ENCODE measurements at regions not wholly inside any gene's neighbourhood (a gene's known extent, or its start where the extent isn't known, plus 50 kb on each side); places are given as distances from the start of the nearest gene placed in this dataset.

DNA sequence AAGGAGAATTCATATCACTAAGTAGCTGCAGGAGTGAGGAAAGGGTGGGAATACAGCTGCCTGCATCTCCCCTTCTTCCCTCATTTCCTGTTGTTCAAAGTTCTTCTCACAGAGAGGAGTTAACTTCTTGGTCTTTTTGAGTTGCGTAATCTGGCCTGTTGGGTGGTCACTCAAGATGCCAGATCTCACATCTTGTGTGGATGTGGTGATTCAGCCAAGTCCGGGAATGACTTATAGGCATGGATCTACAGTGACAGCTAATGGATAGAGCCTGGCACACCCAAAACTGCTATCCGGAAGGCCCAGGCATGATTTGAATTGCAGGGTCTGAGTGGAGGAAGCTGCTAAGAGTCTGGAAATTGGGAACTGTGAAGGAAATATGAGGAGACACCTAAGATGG is 100.2 kb upstream of the SLC35B3 start:
- Histone ChIP-seq H2AK9ac (replicated peaks; ENCODE audit: low read depth, low read length, poor library complexity) (no peak overlapping the region), H2BK5ac (ENCODE audit: low read depth, low read length, poor library complexity, severe bottlenecking) (no peak overlapping the region), H3K18ac (ENCODE audit: low read depth, low read length) (no peak overlapping the region), H3K4me3 (ENCODE audit: insufficient read depth, low read depth, low read length) (no peak overlapping the region), H4K5ac (ENCODE audit: low read depth, low read length) (no peak overlapping the region), H2BK20ac (ENCODE audit: low read depth, low read length) (no peak overlapping the region), H3K4me2 (ENCODE audit: low read depth, low read length) (no peak overlapping the region), H2BK15ac (ENCODE audit: low read depth, low read length) (no peak overlapping the region), H3K9ac (ENCODE audit: low read depth, low read length) (no peak overlapping the region), H3K27me3 (ENCODE audit: control insufficient read depth, insufficient read depth, low read length) (no peaks in the 10 kb centered on the region), H2BK120ac (ENCODE audit: low read depth, low read length) (no peak overlapping the region), H3K9me1 (ENCODE audit: insufficient read depth, low read length) (no peaks in the 10 kb centered on the region), H3K56ac (ENCODE audit: extremely low read depth, insufficient read depth, low read length) (no peak overlapping the region), H3K36me3 (ENCODE audit: control insufficient read depth, insufficient read depth, low read length) (no peaks in the 10 kb centered on the region), H2AFZ (replicated peaks; ENCODE audit: low read length, poor library complexity) (no peak overlapping the region), H4K20me1 (ENCODE audit: insufficient read depth, low read length) (no peaks in the 10 kb centered on the region), H3K79me1 (ENCODE audit: low read depth in 1 of 2, low read length in 2 of 2) (no peaks in the 10 kb centered on the region), H3K9me3 (ENCODE audit: control insufficient read depth, insufficient read depth, low read length) (peaks cover 11% of the 10 kb centered on the region), H4K8ac (ENCODE audit: low read depth in 2 of 2, low read length in 2 of 2) (no peak overlapping the region), H3K23ac (ENCODE audit: low read depth, low read length) (no peak overlapping the region), H3K4ac (ENCODE audit: low read depth, low read length) (no peak overlapping the region), H3K4me1 (ENCODE audit: control insufficient read depth, insufficient read depth, low read length) (no peaks in the 10 kb centered on the region), H2AK5ac (ENCODE audit: low read depth, low read length) (no peak overlapping the region), H4K91ac (ENCODE audit: insufficient read depth, low read depth, low read length) (no peak overlapping the region), H3K14ac (replicated peaks; ENCODE audit: low read depth, low read length) (no peak overlapping the region), H3K27ac (ENCODE audit: insufficient read depth, low read length) (no peak overlapping the region)
- intact Hi-C loops (cut with micrococcal nuclease), result no loop called here
- CTCF ChIA-PET, result no interaction called here
- dilution Hi-C loops (cut with HindIII; ENCODE audit: low sequenced_read_pairs, unreplicated experiment), result no loop called here
- POLR2A ChIA-PET (ENCODE audit: unreplicated experiment), result no interaction called here
- no TSS peak for BruUV-seq (replicated peaks)
- TF ChIP-seq RAD21 (IDR thresholded peaks at IDR 0.05; ENCODE audit: low read length), result no peak
- no peak for TF ChIP-seq MAFK (IDR thresholded peaks at IDR 0.05; ENCODE audit: low read depth, low read length)
- no peak for TF ChIP-seq FOS (IDR thresholded peaks at IDR 0.05; ENCODE audit: low read depth, low read length)
- no peak for TF ChIP-seq CEBPB (IDR thresholded peaks at IDR 0.05; ENCODE audit: low read depth, low read length)
- TF ChIP-seq RFX5 (IDR thresholded peaks at IDR 0.05; ENCODE audit: low read depth, low read length), result no peak
- TF ChIP-seq MAZ (IDR thresholded peaks at IDR 0.05; ENCODE audit: borderline replicate concordance, low read depth, low read length), result no peak
- TF ChIP-seq SMC3 (IDR thresholded peaks at IDR 0.05; ENCODE audit: low read depth, low read length), result no peak
- no peak for TF ChIP-seq MXI1 (IDR thresholded peaks at IDR 0.05; ENCODE audit: borderline replicate concordance, low read depth, low read length)
- TF ChIP-seq BHLHE40 (IDR thresholded peaks at IDR 0.05; ENCODE audit: low read depth, low read length), result no peak
- TF ChIP-seq, protein P1, sequence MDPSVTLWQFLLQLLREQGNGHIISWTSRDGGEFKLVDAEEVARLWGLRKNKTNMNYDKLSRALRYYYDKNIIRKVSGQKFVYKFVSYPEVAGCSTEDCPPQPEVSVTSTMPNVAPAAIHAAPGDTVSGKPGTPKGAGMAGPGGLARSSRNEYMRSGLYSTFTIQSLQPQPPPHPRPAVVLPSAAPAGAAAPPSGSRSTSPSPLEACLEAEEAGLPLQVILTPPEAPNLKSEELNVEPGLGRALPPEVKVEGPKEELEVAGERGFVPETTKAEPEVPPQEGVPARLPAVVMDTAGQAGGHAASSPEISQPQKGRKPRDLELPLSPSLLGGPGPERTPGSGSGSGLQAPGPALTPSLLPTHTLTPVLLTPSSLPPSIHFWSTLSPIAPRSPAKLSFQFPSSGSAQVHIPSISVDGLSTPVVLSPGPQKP (IDR thresholded peaks at IDR 0.05; ENCODE audit: borderline replicate concordance, low read depth, low read length), result no peak
- TF ChIP-seq, protein P2, sequence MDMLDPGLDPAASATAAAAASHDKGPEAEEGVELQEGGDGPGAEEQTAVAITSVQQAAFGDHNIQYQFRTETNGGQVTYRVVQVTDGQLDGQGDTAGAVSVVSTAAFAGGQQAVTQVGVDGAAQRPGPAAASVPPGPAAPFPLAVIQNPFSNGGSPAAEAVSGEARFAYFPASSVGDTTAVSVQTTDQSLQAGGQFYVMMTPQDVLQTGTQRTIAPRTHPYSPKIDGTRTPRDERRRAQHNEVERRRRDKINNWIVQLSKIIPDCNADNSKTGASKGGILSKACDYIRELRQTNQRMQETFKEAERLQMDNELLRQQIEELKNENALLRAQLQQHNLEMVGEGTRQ (IDR thresholded peaks at IDR 0.05; ENCODE audit: low read depth, low read length), result no peak
- TF ChIP-seq, protein P3, sequence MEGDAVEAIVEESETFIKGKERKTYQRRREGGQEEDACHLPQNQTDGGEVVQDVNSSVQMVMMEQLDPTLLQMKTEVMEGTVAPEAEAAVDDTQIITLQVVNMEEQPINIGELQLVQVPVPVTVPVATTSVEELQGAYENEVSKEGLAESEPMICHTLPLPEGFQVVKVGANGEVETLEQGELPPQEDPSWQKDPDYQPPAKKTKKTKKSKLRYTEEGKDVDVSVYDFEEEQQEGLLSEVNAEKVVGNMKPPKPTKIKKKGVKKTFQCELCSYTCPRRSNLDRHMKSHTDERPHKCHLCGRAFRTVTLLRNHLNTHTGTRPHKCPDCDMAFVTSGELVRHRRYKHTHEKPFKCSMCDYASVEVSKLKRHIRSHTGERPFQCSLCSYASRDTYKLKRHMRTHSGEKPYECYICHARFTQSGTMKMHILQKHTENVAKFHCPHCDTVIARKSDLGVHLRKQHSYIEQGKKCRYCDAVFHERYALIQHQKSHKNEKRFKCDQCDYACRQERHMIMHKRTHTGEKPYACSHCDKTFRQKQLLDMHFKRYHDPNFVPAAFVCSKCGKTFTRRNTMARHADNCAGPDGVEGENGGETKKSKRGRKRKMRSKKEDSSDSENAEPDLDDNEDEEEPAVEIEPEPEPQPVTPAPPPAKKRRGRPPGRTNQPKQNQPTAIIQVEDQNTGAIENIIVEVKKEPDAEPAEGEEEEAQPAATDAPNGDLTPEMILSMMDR (conservative IDR thresholded peaks at IDR 0.05; ENCODE audit: low read depth, low read length), result no peak
- TF ChIP-seq POLR2A (IDR thresholded peaks at IDR 0.05; ENCODE audit: low read depth, low read length), result no peak
- TF ChIP-seq RCOR1 (IDR thresholded peaks at IDR 0.05; ENCODE audit: insufficient replicate concordance, low read length), result no peak
- no peak for TF ChIP-seq CHD1 (IDR thresholded peaks at IDR 0.05; ENCODE audit: low read depth, low read length)
- in situ Hi-C loops (cut with MboI; ENCODE audit: low sequenced_read_pairs), result no loop called here
- 53% methylated on average over 2 of the region's 3 CpGs; no CpG with 5 or more reads in 1 of the 2 experiments for WGBS, 2 experiments (ENCODE audit: extremely low coverage in 2 of 2, insufficient read length in 1 of 2)
- ATAC-seq (ENCODE audit: low read depth), result no peak
- no peak for DNase-seq
